HCT116 (cell line): ENCODE measurements at regions not wholly inside any gene's neighbourhood (a gene's known extent, or its start where the extent isn't known, plus 50 kb on each side); places are given as distances from the start of the nearest gene placed in this dataset.

Source experiments
- ATAC-seq: fragments of 200-7000 bp; cut with Tn5 transposase; 2 replicates; pipeline ENCODE4 v1.9.1; 2020; ENCODE audit warnings: mild to moderate bottlenecking, moderate library complexity
- BruUV-seq: library from RNA; stranded (reverse); fragments of 400-500 nt; replicated peaks from 2 replicates; lab custom pipeline; 2021; lab: Mats Ljungman, UMichigan
- CTCF ChIA-PET: fragments of 300-600 bp; sonication (Branson Sonifier 250); formaldehyde crosslinking; loops from one replicate; lab custom pipeline; 2021; ENCODE audit warnings: antibody characterized with exemption; lab: Charles Lee
- POLR2A ChIA-PET: fragments of 300-600, 350-600 bp; sonication (Branson Sonifier 250); formaldehyde crosslinking; loops from one replicate; lab custom pipeline; 2021; ENCODE audit warnings: antibody characterized with exemption; lab: Charles Lee
- RAD21 ChIA-PET, 2 experiments: fragments of 300-600 bp; sonication (Branson Sonifier 250); formaldehyde crosslinking; loops; one replicate each; lab custom pipeline; 2023; ENCODE audit warnings: low total read pairs in 2 of 2; ENCODE audit not compliant: uncharacterized antibody in 2 of 2, unreplicated experiment in 2 of 2, low non-redundant PET in 1 of 2; lab: Charles Lee
- DNase-seq: peaks from one replicate; pipeline ENCODE4 v3.0.0-alpha.2; 2010; ENCODE audit warnings: low read depth, low spot score
- H2AFZ ChIP-seq: fragments of 200-600 bp; shearing (Covaris generic), sonication (generic); 2 replicates; pipeline ENCODE4 v1.6.1; 2017; ENCODE audit warnings: low read depth, mixed run types, mixed read lengths, antibody characterized with exemption, low read length; ENCODE audit not compliant: poor library complexity, severe bottlenecking
- H3K27ac ChIP-seq: 2 replicates; pipeline ENCODE4 v1.5.1; 2012; ENCODE audit warnings: low read depth, low read length
- H3K27me3 ChIP-seq: fragments of 200-600 bp; sonication (generic); 2 replicates; pipeline ENCODE4 v1.6.1; 2016; ENCODE audit warnings: mixed run types, low read length, mixed read lengths; ENCODE audit not compliant: insufficient read depth
- H3K36me3 ChIP-seq, 2 experiments: fragments of 200-500 bp in 1 of 2; fragments of 200-600 bp in 1 of 2; sonication (Bioruptor generic) in 1 of 2; sonication (generic) in 1 of 2; 2 replicates each; pipeline versions ENCODE4 v1.5.1 to v1.6.1; 2014 to 2016; ENCODE audit warnings: low read length in 2 of 2, inconsistent platforms in 1 of 2, mixed read lengths in 1 of 2, mixed run types in 1 of 2; ENCODE audit not compliant: insufficient read depth in 2 of 2, control insufficient read depth in 1 of 2
- H3K4me1 ChIP-seq, 2 experiments: fragments of 200-600 bp in 1 of 2; sonication (generic) in 1 of 2; 2 replicates each; pipeline versions ENCODE4 v1.5.1 to v1.6.1; 2012 to 2017; ENCODE audit warnings: low read length in 2 of 2, inconsistent platforms in 1 of 2, mild to moderate bottlenecking in 1 of 2, mixed read lengths in 1 of 2, mixed run types in 1 of 2, moderate library complexity in 1 of 2; ENCODE audit not compliant: insufficient read depth in 2 of 2, control insufficient read depth in 1 of 2
- H3K4me2 ChIP-seq: fragments of 200-600 bp; sonication (generic); 2 replicates; pipeline ENCODE4 v1.6.1; 2017; ENCODE audit warnings: mixed run types, low read length, mixed read lengths
- H3K4me3 ChIP-seq, 2 experiments: fragments of 200-600 bp in 1 of 2; sonication (generic) in 1 of 2; replicated peaks in 1 of 2; 2 replicates each; pipeline ENCODE4 v1.5.1; 2011 to 2016; ENCODE audit warnings: low read length in 2 of 2, control low read depth in 1 of 2, low read depth in 1 of 2, mild to moderate bottlenecking in 1 of 2, mixed read lengths in 1 of 2, mixed run types in 1 of 2
- H3K79me2 ChIP-seq: fragments of 200-600 bp; sonication (generic); 2 replicates; pipeline ENCODE4 v1.6.1; 2017; ENCODE audit warnings: mild to moderate bottlenecking, mixed run types, low read length, moderate library complexity, mixed read lengths; ENCODE audit not compliant: insufficient read depth
- H3K9ac ChIP-seq: fragments of 200-600 bp; sonication (generic); 2 replicates; pipeline ENCODE4 v1.6.1; 2016; ENCODE audit warnings: low read length, mixed read lengths
- H3K9me2 ChIP-seq: fragments of 200-600 bp; sonication (generic), shearing (Covaris generic); 2 replicates; pipeline ENCODE4 v1.6.1; 2017; ENCODE audit warnings: mixed run types, mild to moderate bottlenecking, moderate library complexity; ENCODE audit not compliant: insufficient read depth
- H3K9me3 ChIP-seq, 2 experiments: fragments of 200-500 bp in 1 of 2; fragments of 200-600 bp in 1 of 2; sonication (Bioruptor generic) in 1 of 2; sonication (generic) in 1 of 2; 2 replicates each; pipeline ENCODE4 v1.6.1; 2014 to 2017; ENCODE audit warnings: low read length in 2 of 2, mixed read lengths in 2 of 2, inconsistent platforms in 1 of 2, low read depth in 1 of 2, mild to moderate bottlenecking in 1 of 2, mixed run types in 1 of 2, moderate library complexity in 1 of 2; ENCODE audit not compliant: control insufficient read depth in 1 of 2, insufficient read depth in 1 of 2
- H4K20me1 ChIP-seq: fragments of 200-600 bp; sonication (generic), shearing (Covaris generic); 2 replicates; pipeline ENCODE4 v1.6.1; 2017; ENCODE audit warnings: mixed run types, mild to moderate bottlenecking, moderate library complexity; ENCODE audit not compliant: insufficient read depth
- CTCF ChIP-seq, 3 experiments: fragments of 200-600 bp in 1 of 3; sonication (generic) in 1 of 3; IDR thresholded peaks in 2 of 3; conservative IDR thresholded peaks in 1 of 3; 2 replicates each; pipeline ENCODE4 v1.5.1; 2012 to 2017; ENCODE audit warnings: low read depth in 2 of 3, low read length in 2 of 3, antibody characterized with exemption in 1 of 3, borderline replicate concordance in 1 of 3, control low read depth in 1 of 3, mild to moderate bottlenecking in 1 of 3, mixed read lengths in 1 of 3, mixed run types in 1 of 3, moderate library complexity in 1 of 3; ENCODE audit not compliant: insufficient read depth in 1 of 3
- EZH2 ChIP-seq: fragments of 200-600 bp; sonication (generic); IDR thresholded peaks from 2 replicates; pipeline ENCODE4 v1.6.1; 2017; ENCODE audit warnings: antibody characterized with exemption, mixed run types
- MAX ChIP-seq: IDR thresholded peaks from 2 replicates; pipeline ENCODE4 v1.6.1; 2012
- RAD21 ChIP-seq: IDR thresholded peaks from 2 replicates; pipeline ENCODE4 v1.6.1; 2012; ENCODE audit warnings: low read depth, mild to moderate bottlenecking
- SP1 ChIP-seq: IDR thresholded peaks from 2 replicates; pipeline ENCODE4 v1.6.1; 2012; ENCODE audit warnings: low read depth
- SRF ChIP-seq: IDR thresholded peaks from 2 replicates; pipeline ENCODE4 v1.6.1; 2012; ENCODE audit warnings: low read depth
- TCF7L2 ChIP-seq: IDR thresholded peaks from 2 replicates; pipeline ENCODE4 v1.7.0; 2011; ENCODE audit warnings: borderline replicate concordance, inconsistent platforms; ENCODE audit not compliant: insufficient read depth, insufficient read length; ENCODE audit errors: extremely low read depth
- ZBTB33 ChIP-seq: IDR thresholded peaks from 2 replicates; pipeline ENCODE4 v1.6.1; 2011; ENCODE audit warnings: mild to moderate bottlenecking, low read length, moderate library complexity; ENCODE audit not compliant: insufficient replicate concordance; ENCODE audit errors: extremely low read depth
- ZFX ChIP-seq: fragments of 450-650 bp; IDR thresholded peaks from 2 replicates; pipeline ENCODE4 v1.6.1; 2017
- intact Hi-C: fragments of 100-400 bp; cut with micrococcal nuclease; formaldehyde crosslinking; loops from 2 replicates; pipeline ENCODE4 v1.10.0; 2022

GRCh38 chr4:81664079-81664478 lies 192.4 kb upstream of the RASGEF1B start:
- Histone ChIP-seq H3K9me2 (no peaks in the 10 kb centered on the region), H3K9ac (no peak overlapping the region), H3K4me3 (no peak overlapping the region), H3K4me1 (no peaks in the 10 kb centered on the region), H3K4me2 (no peak overlapping the region), H2AFZ (no peak overlapping the region), H3K79me2 (no peaks in the 10 kb centered on the region), H4K20me1 (no peaks in the 10 kb centered on the region), H3K27me3 (0 out of 2 replicates have a peak, but pooled peaks cover 8% of the 10 kb centered on the region), H3K27ac (no peak overlapping the region), H3K36me3 (no peaks in the 10 kb centered on the region), H3K9me3 (no peaks in the 10 kb centered on the region)
- ATAC-seq: no peak
- RAD21 ChIA-PET: no interaction called here
- no TSS peak for BruUV-seq
- TF ChIP-seq SRF: no peak
- POLR2A ChIA-PET: no interaction called here
- DNase-seq: no peak
- intact Hi-C loops: no loop called here
- CTCF ChIA-PET: no interaction called here

GRCh38 chr4:81663368-81663767 lies 191.7 kb upstream of the RASGEF1B start:
- H3K27me3 ChIP-seq: 0 out of 2 replicates have a peak, but pooled peaks cover 8% of the 10 kb centered on the region
- H3K4me3 ChIP-seq: no peak overlapping the region
- no peaks in the 10 kb centered on the region for H3K9me3 ChIP-seq
- ATAC-seq (no peak), DNase-seq (no peak)
- TF ChIP-seq TCF7L2 (no peak), CTCF (IDR thresholded peaks at IDR 0.05 in 2 of 3, conservative IDR thresholded peaks at IDR 0.05 in 1 of 3; ENCODE audit: borderline replicate concordance in 1 of 3, insufficient read depth in 1 of 3, low read depth in 2 of 3, low read length in 2 of 3) (no peak), SRF (no peak), MAX (no peak), EZH2 (no peak), ZFX (no peak), ZBTB33 (no peak), RAD21 (no peak), SP1 (no peak)
- H2AFZ ChIP-seq: no peak overlapping the region
- no peaks in the 10 kb centered on the region for H3K79me2 ChIP-seq
- no TSS peak for BruUV-seq
- H3K9me2 ChIP-seq: no peaks in the 10 kb centered on the region
- no peaks in the 10 kb centered on the region for H3K4me1 ChIP-seq
- H3K9ac ChIP-seq: no peak overlapping the region
- H4K20me1 ChIP-seq: no peaks in the 10 kb centered on the region
- H3K36me3 ChIP-seq: no peaks in the 10 kb centered on the region
- intact Hi-C loops: no loop called here
- RAD21 ChIA-PET: no interaction called here
- POLR2A ChIA-PET: no interaction called here
- CTCF ChIA-PET: no interaction called here
- no peak overlapping the region for H3K4me2 ChIP-seq
- H3K27ac ChIP-seq: no peak overlapping the region
